Keratinocyte (primary cell): ENCODE measurements at regions not wholly inside any gene's neighbourhood (a gene's known extent, or its start where the extent isn't known, plus 50 kb on each side); places are given as distances from the start of the nearest gene placed in this dataset.

Source experiments
- DNase-seq: peaks from one replicate; pipeline ENCODE4 v3.0.0-alpha.2; 2011; ENCODE audit warnings: low read depth, missing footprints, low spot score
- FAIRE-seq: peaks from 2 replicates; lab custom pipeline; 2011; peaks lifted over from hg19 to GRCh38; lab: Jason Lieb, UNC
- H2AFZ ChIP-seq: 2 replicates; pipeline ENCODE4 v1.6.0; 2012; ENCODE audit warnings: low read length, control low read depth, inconsistent platforms; ENCODE audit not compliant: control insufficient read depth
- H3K27ac ChIP-seq: 2 replicates; pipeline ENCODE4 v1.5.1; 2011; ENCODE audit warnings: low read length; ENCODE audit not compliant: control insufficient read depth, insufficient read depth
- H3K27me3 ChIP-seq: 3 replicates; pipeline ENCODE4 v1.6.0; 2011; ENCODE audit warnings: low read length; ENCODE audit not compliant: control insufficient read depth, insufficient read depth; ENCODE audit errors: extremely low read depth
- H3K36me3 ChIP-seq, 2 experiments: 2 replicates in 1 of 2; 3 replicates in 1 of 2; pipeline ENCODE4 v1.5.1; 2011; ENCODE audit warnings: low read length in 2 of 2, mild to moderate bottlenecking in 1 of 2; ENCODE audit not compliant: control insufficient read depth in 2 of 2, insufficient read depth in 2 of 2; ENCODE audit errors: extremely low read depth in 1 of 2
- H3K4me1 ChIP-seq: 3 replicates; pipeline ENCODE4 v1.5.1; 2011; ENCODE audit warnings: low read length; ENCODE audit not compliant: control insufficient read depth, insufficient read depth; ENCODE audit errors: extremely low read depth
- H3K4me2 ChIP-seq: 3 replicates; pipeline ENCODE4 v1.6.0; 2011; ENCODE audit warnings: low read depth, low read length; ENCODE audit not compliant: control insufficient read depth, insufficient read depth; ENCODE audit errors: extremely low read depth
- H3K4me3 ChIP-seq, 3 experiments: fragments of 200-600 bp in 1 of 3; sonication (generic) in 1 of 3; 2 replicates in 2 of 3; 3 replicates in 1 of 3; pipeline ENCODE4 v1.5.1; 2011 to 2016; ENCODE audit warnings: low read length in 3 of 3, mild to moderate bottlenecking in 3 of 3, control low read depth in 2 of 3, inconsistent platforms in 1 of 3, low read depth in 1 of 3, mixed read lengths in 1 of 3, mixed run types in 1 of 3, moderate library complexity in 1 of 3; ENCODE audit not compliant: control insufficient read depth in 2 of 3, insufficient read depth in 2 of 3; ENCODE audit errors: extremely low read depth in 1 of 3
- H3K79me2 ChIP-seq: 2 replicates; pipeline ENCODE4 v1.6.0; 2012; ENCODE audit warnings: low read length; ENCODE audit not compliant: control insufficient read depth, insufficient read depth
- H3K9ac ChIP-seq: 3 replicates; pipeline ENCODE4 v1.6.0; 2011; ENCODE audit warnings: low read length; ENCODE audit not compliant: control insufficient read depth, insufficient read depth; ENCODE audit errors: extremely low read depth
- H3K9me1 ChIP-seq: 3 replicates; pipeline ENCODE4 v1.6.0; 2011; ENCODE audit warnings: low read length; ENCODE audit not compliant: control insufficient read depth, insufficient read depth; ENCODE audit errors: extremely low read depth
- H3K9me3 ChIP-seq: 2 replicates; pipeline ENCODE4 v1.5.1; 2012; ENCODE audit warnings: low read depth, low read length; ENCODE audit not compliant: control insufficient read depth
- H4K20me1 ChIP-seq: 3 replicates; pipeline ENCODE4 v1.6.0; 2011; ENCODE audit warnings: low read length; ENCODE audit not compliant: control insufficient read depth, insufficient read depth; ENCODE audit errors: extremely low read depth
- CTCF ChIP-seq, 3 experiments: IDR thresholded peaks in 1 of 3; conservative IDR thresholded peaks in 1 of 3; optimal IDR thresholded peaks in 1 of 3; 2 replicates in 2 of 3; 3 replicates in 1 of 3; pipeline versions ENCODE3 to v1.5.1; 2011; ENCODE audit warnings: low read length in 3 of 3, mild to moderate bottlenecking in 3 of 3, moderate library complexity in 2 of 3, control low read depth in 1 of 3, inconsistent platforms in 1 of 3; ENCODE audit not compliant: insufficient read depth in 2 of 3; ENCODE audit errors: extremely low read depth in 1 of 3
- EZH2 ChIP-seq: IDR thresholded peaks from one replicate; pipeline ENCODE4 v1.6.1; 2012; ENCODE audit warnings: inconsistent platforms, mild to moderate bottlenecking, low read length, moderate library complexity
- dilution Hi-C: fragments of 300-500 bp; cut with MboI; formaldehyde crosslinking; loops from one replicate; pipeline ENCODE4 v1.7.0; 2020; ENCODE audit warnings: low sequenced_read_pairs; ENCODE audit not compliant: extremely low pct_ligation_motif_present

DNA sequence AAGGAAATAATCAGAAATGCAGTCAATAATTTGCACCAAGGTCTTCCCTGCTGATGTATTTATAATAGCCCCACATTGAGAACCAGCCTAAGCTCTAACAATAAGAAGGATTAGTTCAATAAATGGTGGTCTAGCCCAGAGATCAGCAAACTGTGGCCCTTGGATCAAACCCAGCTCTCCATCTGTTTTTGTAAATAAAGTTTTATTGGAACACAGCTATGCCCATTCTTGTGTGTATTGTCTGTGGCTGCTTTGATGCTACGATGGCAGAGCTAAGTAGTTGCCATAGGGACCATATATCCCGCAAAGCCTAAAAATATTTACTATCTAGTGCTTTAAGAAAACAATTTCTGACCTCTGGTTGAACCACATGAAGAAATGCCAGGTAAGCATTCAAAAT lies 154.9 kb downstream of the EMX2 start:
- H2AFZ ChIP-seq: no peak overlapping the region
- peaks cover 11% of the 10 kb centered on the region for H3K4me1 ChIP-seq
- H3K4me3 ChIP-seq: no peak overlapping the region
- no peak for FAIRE-seq
- H3K9me1 ChIP-seq: no peaks in the 10 kb centered on the region
- DNase-seq: no peak
- dilution Hi-C loops: no loop called here
- TF ChIP-seq EZH2: no peak
- TF ChIP-seq CTCF (optimal IDR thresholded peaks at IDR 0.05 in 1 of 3, IDR thresholded peaks at IDR 0.05 in 1 of 3, conservative IDR thresholded peaks at IDR 0.05 in 1 of 3; ENCODE audit: extremely low read depth in 1 of 3, insufficient read depth in 2 of 3, low read length in 3 of 3): no peak
- no peaks in the 10 kb centered on the region for H3K9me3 ChIP-seq
- H3K9ac ChIP-seq: no peak overlapping the region
- H3K27me3 ChIP-seq: no peaks in the 10 kb centered on the region
- H3K4me2 ChIP-seq: no peak overlapping the region
- no peak overlapping the region for H3K27ac ChIP-seq
- no peaks in the 10 kb centered on the region for H3K79me2 ChIP-seq
- H3K36me3 ChIP-seq: no peaks in the 10 kb centered on the region
- no peaks in the 10 kb centered on the region for H4K20me1 ChIP-seq

DNA sequence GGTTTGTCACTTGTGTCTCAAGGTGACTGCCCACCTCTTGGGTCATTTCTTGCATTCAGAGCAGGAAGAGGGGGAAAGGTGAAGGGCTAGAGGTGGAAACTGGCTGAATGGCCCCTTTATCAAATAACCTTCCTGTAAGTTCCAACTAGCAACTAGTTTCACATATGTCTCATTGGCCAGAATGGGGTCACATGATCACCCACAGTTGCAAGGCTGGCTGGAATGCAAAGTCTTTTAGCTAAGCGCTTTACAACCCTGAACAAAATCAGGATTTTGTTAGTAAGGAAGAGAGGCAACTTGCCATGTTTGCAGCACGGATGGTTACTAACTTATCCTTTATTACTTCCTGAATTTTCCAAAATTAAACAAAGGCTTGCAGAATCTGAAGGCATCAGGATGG lies 156.3 kb downstream of the EMX2 start:
- DNase-seq (no peak), FAIRE-seq (no peak)
- Histone ChIP-seq H3K27me3 (no peaks in the 10 kb centered on the region), H3K4me3 (no peak overlapping the region), H4K20me1 (no peaks in the 10 kb centered on the region), H3K27ac (no peak overlapping the region), H3K4me1 (peaks cover 11% of the 10 kb centered on the region), H3K9ac (no peak overlapping the region), H3K9me1 (no peaks in the 10 kb centered on the region), H3K36me3 (no peaks in the 10 kb centered on the region), H3K9me3 (no peaks in the 10 kb centered on the region), H2AFZ (no peak overlapping the region), H3K4me2 (no peak overlapping the region), H3K79me2 (no peaks in the 10 kb centered on the region)
- no peak for TF ChIP-seq CTCF (optimal IDR thresholded peaks at IDR 0.05 in 1 of 3, IDR thresholded peaks at IDR 0.05 in 1 of 3, conservative IDR thresholded peaks at IDR 0.05 in 1 of 3; ENCODE audit: extremely low read depth in 1 of 3, insufficient read depth in 2 of 3, low read length in 3 of 3)
- TF ChIP-seq EZH2: no peak
- dilution Hi-C loops: no loop called here
